HEK293 (cell line): ENCODE measurements at regions not wholly inside any gene's neighbourhood (a gene's known extent, or its start where the extent isn't known, plus 50 kb on each side); places are given as distances from the start of the nearest gene placed in this dataset.

ENCODE experiments used
- SP2 ChIP-seq: fragments of 450-650 bp; formaldehyde crosslinking; IDR thresholded peaks from 2 replicates; pipeline ENCODE4 v1.5.1; 2016; ENCODE audit warnings: missing biosample characterization, missing genetic modification characterization
- ZNF202 ChIP-seq: fragments of 450-650 bp; formaldehyde crosslinking; IDR thresholded peaks from 2 replicates; pipeline ENCODE4 v1.5.1; 2016; ENCODE audit warnings: missing biosample characterization, missing genetic modification characterization, borderline replicate concordance
- ZNF274 ChIP-seq, 2 experiments: fragments of 200-500 bp in 1 of 2; fragments of 450-650 bp in 1 of 2; sonication (Bioruptor generic) in 1 of 2; formaldehyde crosslinking in 1 of 2; IDR thresholded peaks; 2 replicates each; pipeline versions ENCODE4 v1.5.1 to v1.6.1; 2014 to 2016; ENCODE audit warnings: borderline replicate concordance in 1 of 2, inconsistent platforms in 1 of 2, low read length in 1 of 2, missing biosample characterization in 1 of 2, missing genetic modification characterization in 1 of 2
- ZNF510 ChIP-seq: fragments of 450-650 bp; formaldehyde crosslinking; IDR thresholded peaks from 2 replicates; pipeline ENCODE4 v1.5.1; 2018; ENCODE audit warnings: mild to moderate bottlenecking, missing genetic modification characterization, missing biosample characterization; ENCODE audit not compliant: insufficient replicate concordance
- ZNF513 ChIP-seq: fragments of 450-650 bp; IDR thresholded peaks from 2 replicates; pipeline ENCODE4 v1.5.1; 2018; ENCODE audit warnings: missing biosample characterization, missing genetic modification characterization
- ZNF521 ChIP-seq: fragments of 450-650 bp; formaldehyde crosslinking; IDR thresholded peaks from 2 replicates; pipeline ENCODE4 v1.5.1; 2017; ENCODE audit warnings: missing biosample characterization, mild to moderate bottlenecking, missing genetic modification characterization
- ZNF830 ChIP-seq: fragments of 450-650 bp; IDR thresholded peaks from 2 replicates; pipeline ENCODE4 v1.5.0; 2018; ENCODE audit warnings: missing biosample characterization, missing genetic modification characterization, low read depth, mild to moderate bottlenecking, moderate library complexity
- TF ChIP-seq, protein P1 (sequence below): fragments of 450-650 bp; formaldehyde crosslinking; IDR thresholded peaks from 2 replicates; pipeline ENCODE4 v1.5.1; 2016; ENCODE audit warnings: missing biosample characterization, missing genetic modification characterization

DNA sequence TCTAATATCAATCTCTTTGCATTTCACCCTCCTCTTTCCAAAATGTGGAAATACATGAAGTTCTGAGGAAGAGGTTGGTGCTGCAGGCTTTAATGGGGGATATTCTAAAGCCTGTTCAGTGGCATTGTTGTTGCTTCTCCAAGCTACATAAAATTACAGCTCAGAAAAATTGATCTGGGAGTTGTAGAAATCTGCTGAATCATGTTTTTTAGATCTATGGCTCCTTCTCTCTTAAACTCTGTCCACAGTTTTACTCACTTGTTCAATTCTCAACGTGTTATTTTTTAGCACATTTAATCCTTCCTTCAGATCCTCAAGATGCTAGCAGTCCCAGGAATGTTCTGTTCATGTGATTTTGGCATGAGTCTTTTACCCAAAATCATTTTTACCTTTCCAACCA is 949.5 kb upstream of the ADGRL3 start:
- no peak for TF ChIP-seq ZNF521 (tag by site-specific recombination)
- no peak for TF ChIP-seq SP2 (tag by site-specific recombination)
- no peak for TF ChIP-seq ZNF513
- no peak for TF ChIP-seq ZNF830 (tag by site-specific recombination)
- no peak for TF ChIP-seq ZNF274 (IDR thresholded peaks at IDR 0.05; ENCODE audit: low read length)
- no peak for TF ChIP-seq ZNF274 (tag by site-specific recombination; IDR thresholded peaks at IDR 0.05; ENCODE audit: borderline replicate concordance)
- TF ChIP-seq, protein P1, sequence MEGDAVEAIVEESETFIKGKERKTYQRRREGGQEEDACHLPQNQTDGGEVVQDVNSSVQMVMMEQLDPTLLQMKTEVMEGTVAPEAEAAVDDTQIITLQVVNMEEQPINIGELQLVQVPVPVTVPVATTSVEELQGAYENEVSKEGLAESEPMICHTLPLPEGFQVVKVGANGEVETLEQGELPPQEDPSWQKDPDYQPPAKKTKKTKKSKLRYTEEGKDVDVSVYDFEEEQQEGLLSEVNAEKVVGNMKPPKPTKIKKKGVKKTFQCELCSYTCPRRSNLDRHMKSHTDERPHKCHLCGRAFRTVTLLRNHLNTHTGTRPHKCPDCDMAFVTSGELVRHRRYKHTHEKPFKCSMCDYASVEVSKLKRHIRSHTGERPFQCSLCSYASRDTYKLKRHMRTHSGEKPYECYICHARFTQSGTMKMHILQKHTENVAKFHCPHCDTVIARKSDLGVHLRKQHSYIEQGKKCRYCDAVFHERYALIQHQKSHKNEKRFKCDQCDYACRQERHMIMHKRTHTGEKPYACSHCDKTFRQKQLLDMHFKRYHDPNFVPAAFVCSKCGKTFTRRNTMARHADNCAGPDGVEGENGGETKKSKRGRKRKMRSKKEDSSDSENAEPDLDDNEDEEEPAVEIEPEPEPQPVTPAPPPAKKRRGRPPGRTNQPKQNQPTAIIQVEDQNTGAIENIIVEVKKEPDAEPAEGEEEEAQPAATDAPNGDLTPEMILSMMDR = no peak
- TF ChIP-seq ZNF202 (tag by site-specific recombination) = no peak
- TF ChIP-seq ZNF510 (tag by site-specific recombination) = no peak
